GM19438 (cell line): ENCODE measurements at regions not wholly inside any gene's neighbourhood (a gene's known extent, or its start where the extent isn't known, plus 50 kb on each side); places are given as distances from the start of the nearest gene placed in this dataset.
A peak's percentile ranks its signal among the peaks of the same experiment; 100 is the strongest.
"Not testable (repeated sequence)": the region's sequence is repeated elsewhere in the genome, so short reads cannot be mapped to it uniquely, and the experiment has no call there.

Source experiments
- ATAC-seq: cut with Tn5 transposase; IDR thresholded peaks from one replicate; pipeline ENCODE4 v1.9.1; 2021; ENCODE audit warnings: low read depth; ENCODE audit not compliant: unreplicated experiment

GRCh38 chr12:124477107-124477915, 90.1 kb downstream of the NCOR2 start:
- ATAC-seq: no peak

DNA sequence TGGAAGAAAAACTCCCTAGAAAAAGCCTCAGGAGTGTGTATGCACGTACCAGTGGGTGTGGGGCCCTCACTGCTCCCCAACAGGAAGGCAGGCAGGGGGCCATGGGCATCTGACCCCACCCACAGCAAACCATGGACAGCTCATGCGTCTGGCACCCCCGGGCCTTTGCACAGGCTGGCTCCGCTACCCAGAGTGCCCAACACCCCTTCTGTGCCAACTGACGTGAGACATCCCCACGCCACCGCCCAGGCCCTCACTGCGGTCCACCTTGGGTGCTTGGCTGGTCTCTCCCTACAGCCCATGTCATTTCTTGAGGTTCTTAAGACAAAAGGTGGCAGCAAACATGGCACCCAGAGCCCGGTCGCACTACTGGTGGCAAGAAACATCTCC, 91.4 kb downstream of the NCOR2 start:
- ATAC-seq: no peak

- ATAC-seq: no peak
Measured at GRCh38 chr12:124475295-124476010, 92.0 kb downstream of the NCOR2 start.

DNA sequence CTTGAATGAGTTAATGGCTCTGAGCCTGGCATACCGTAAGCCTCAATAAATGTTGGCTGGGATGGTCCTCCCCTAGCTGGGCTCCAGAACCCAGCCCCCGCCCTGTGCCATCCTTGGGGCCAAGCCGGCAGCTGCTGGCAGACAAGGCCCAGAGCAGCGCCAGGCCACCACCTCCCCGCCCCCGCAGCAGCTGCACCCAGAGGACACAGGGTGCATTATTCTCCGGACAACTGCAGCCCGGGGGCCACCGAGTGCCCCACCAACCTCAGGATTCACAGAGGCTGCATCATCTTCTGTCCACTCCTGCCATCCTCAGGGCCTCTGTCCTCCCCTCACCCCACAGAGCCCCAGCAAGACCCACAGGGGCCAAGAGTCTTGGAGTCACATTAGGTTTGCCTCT, 92.7 kb downstream of the NCOR2 start:
- ATAC-seq: no peak

GRCh38 chr12:124472690-124473279, 94.6 kb downstream of the NCOR2 start:
- no peak for ATAC-seq

DNA sequence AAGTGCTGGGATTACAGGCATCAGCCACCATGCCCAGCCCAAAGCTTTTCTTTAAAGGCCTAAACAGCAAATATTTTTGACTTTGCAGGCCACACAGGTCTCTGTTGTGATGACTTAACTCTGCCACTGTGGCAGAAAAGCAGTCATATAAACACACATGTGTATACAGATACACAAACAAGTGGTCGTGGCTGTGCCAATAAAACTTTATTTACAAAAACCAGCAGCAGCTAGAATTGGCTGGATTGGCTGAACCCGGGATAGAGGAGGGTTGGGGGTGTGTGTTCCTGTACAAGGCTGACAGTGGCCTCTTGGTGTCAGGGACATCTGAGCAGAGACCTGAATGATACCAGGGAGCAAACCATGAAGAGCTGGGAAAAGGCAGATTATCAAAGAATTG, 95.6 kb downstream of the NCOR2 start:
- no peak for ATAC-seq

DNA sequence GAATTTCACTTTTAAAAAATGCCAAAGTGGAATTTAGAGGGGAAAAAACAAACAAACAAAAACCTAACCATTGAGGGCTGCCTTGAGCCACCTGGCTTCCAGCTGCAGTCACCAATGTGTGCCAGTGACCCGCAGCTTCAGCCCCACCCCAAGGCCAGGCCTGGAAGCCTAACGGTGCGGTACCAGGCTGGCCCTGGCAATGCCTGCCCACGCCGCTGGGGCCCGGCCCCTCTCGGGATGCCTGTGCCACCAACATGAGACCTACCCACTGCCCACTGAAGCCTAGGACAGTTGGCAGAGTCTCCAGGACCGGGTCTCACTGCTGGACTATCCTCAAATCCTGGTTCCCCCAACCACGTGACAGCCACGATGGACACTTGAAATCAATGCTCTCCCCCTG, 96.6 kb downstream of the NCOR2 start:
- ATAC-seq: no peak

DNA sequence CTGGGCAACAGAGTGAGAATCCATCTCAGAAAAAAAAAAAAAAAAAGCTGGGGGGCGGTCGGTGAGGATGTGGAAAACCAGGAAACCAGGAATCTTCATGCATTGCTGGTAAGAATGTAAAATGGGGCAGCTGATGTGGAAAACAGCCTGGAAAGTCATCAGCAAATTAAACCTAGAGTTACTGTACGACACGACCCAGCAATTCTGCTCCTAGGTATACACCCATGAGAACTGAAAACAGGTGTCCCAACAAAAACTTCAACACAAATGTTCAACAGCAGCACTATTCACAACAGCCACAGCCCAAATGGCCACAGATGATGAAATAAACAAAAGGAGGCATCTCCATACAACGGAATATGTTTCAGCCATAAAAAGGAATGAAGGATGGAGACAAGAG, 97.3 kb downstream of the NCOR2 start:
- no peak for ATAC-seq

DNA sequence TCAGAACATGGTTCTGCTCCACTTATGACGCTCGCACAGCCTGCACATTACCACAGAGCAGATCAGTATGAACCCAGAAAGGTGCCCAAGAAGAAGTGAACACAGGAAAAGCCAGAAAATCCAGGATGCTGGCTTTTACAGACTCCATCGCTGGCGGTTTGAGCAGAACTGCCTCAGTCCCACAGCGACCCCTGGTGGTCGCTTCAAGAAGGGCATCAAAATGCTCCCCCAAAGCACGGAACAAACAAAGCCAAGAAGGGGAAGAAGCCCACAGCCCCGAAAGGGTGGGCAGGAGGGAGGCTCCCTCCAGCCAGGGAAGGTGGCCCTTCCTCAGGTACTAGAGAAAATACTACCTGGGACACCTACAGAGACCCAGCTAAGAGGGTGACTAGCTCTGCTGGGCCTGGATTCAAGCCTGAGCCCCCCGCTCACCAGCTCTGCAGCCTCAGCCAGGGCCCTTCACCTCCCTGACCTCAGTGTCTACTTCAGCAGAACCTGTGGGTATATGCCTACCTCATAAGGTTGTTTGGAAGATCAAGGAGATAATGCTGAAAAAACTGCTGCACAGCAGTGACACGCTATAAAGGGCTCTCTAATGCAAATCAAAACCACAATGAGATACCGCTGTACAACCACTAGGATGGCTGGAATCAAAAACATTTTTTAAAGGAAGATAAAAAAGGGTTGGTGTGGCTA, 98.1 kb downstream of the NCOR2 start:
- no peak for ATAC-seq

DNA sequence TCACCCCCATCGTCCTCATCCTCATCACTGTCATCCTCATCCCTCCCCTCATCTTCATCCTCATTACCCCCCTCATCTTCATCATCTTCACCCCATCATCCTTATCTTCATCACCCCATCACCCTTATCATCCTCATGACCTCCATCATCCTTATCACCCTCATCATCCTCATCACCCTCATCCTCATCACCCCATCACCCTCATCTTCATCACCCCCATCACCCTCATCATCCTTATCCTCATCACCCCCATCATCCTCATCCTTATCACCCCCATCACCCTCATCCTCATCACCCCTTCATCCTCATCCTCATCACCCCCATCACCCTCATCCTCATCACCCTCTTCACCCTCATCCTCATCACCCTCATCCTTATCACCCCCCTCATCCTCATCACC, 99.9 kb downstream of the NCOR2 start:
- ATAC-seq: not testable (repeated sequence)

- ATAC-seq: peak; percentile 98
Measured at GRCh38 chr12:124466216-124467128, 100.9 kb downstream of the NCOR2 start.

DNA sequence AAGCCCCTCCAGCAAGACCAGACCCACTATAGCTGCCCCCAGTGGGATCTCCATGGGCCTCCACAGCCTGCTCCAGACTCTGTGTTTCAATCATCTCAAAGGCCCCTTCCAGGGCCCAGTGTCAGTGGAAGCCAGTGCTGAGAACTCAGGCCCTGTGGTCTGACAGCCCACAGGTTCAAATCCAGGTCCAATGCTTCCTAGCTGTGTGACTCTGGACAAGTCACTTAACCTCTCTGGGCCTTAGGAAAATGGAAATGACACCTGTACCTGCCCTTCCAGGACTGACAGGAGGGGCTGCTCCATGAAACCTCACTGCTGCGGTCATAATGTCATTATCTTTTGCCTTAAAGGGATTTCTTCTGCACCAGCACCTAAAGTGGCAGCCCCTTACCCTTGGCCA, 101.9 kb downstream of the NCOR2 start:
- no peak for ATAC-seq

GRCh38 chr12:124464830-124465229, 102.6 kb downstream of the NCOR2 start:
- no peak for ATAC-seq

- no peak for ATAC-seq
Measured at GRCh38 chr12:124464062-124464461, 103.3 kb downstream of the NCOR2 start.

DNA sequence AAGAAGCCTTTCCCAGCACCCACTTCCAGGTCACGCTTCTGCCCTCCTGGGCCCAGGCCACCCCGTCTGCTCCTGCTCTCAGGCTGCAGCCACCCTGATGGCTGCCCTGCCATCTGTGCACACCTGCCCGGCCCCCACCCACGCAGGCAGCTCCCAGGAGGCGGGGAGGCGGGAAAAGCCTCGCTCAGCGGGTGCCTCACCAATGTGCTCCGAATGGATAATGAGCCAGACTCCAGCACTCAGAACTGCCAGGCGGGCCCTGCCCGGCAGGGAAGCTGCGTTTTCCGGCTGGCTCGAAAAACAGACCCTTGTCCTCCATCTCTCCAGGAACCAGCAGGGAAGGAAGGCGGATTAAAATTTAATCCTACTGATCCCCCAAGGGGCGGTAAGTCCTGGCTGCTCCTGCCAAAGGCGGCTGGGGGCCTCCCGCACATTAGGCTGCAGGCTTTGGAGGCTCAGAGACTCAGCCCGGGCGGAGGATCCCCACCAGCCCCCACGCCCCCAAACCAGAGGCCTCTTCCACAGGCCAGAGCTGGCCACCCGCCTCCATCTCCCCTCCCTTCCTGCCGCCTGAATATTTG, 104.0 kb downstream of the NCOR2 start:
- no peak for ATAC-seq

DNA sequence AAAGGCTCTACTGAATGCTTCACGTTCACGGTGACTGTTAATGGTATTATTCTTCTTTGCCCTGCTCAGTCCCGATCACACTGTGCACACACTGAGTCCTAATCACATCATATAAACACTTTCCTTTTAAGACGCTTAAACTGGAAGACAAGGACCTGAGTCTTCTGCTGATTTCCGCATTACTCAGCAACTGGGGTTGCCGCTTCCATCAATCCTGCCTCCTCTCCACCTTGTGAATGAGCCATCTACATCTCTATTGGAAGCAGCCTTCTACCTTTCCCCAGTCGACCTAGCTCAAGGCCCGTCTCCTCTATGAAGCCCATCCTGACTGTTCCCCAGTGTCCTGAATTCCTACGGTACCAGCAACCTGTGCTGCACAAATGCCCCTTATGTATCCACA, 104.7 kb downstream of the NCOR2 start:
- ATAC-seq: no peak

DNA sequence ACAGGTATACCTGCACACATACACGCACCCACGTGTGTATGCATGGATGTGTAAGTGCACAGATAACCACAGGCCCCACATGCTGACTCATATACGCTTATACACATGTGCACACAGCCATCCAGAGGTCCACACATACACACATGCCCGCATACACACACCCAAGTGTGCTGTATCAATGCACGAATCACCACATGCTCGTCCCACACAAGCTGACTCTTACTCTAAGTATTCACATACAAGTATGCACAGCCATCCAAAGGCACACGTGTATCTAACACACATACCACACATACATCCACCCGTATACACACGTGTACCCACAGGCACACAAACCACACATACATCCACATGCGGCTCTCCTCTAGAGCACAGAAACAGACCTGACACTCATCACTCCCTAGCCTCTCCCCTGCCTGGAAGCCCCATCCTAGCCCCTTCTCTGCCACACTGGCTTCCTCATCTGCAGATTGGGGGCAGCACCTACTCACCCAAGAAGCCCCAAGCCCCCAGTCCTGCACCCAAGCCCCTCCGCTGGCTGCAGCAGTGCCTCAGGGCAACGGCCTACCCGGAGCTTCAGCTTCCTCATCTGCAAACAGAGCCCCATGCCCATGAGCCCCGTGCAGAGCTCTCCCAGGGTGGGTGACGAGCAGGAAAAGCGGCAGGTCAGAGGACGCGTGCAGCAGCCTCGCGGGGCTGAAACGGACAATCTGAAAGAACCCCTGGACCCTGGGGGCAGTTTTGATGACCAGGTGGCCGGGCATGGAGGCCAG, 105.4 kb downstream of the NCOR2 start:
- no peak for ATAC-seq

DNA sequence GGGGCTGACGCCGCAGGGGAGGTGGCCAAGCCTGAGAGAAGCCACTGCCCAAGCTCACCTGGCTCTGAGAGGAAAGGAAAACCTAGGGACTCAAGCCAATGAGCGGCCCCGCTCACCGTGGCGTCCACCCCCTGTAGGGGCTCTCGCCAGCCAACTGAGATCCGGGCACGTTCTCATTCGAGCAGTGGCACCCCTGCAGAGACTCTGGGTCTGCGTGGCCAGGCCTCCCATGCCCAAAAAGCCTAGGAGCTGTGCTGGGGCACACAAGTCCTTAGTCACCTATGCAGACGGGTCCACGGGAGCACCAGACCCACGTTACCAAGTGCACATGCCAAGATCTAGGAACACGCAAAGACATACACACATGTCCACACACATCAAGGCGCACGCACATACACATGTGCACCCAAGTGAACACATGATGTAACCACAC, 106.2 kb downstream of the NCOR2 start:
- ATAC-seq: no peak

- ATAC-seq: no peak
Measured at GRCh38 chr12:124460771-124461170, 106.6 kb downstream of the NCOR2 start.
